BJ (cell line): ENCODE measurements at regions not wholly inside any gene's neighbourhood (a gene's known extent, or its start where the extent isn't known, plus 50 kb on each side); places are given as distances from the start of the nearest gene placed in this dataset.
"Not testable (repeated sequence)": the region's sequence is repeated elsewhere in the genome, so short reads cannot be mapped to it uniquely, and the experiment has no call there.

Source experiments
- CTCF ChIA-PET: fragments of 350-600 bp; formaldehyde crosslinking; extraction: SDS; loops from one replicate; lab custom pipeline; 2021; ENCODE audit warnings: antibody characterized with exemption, inconsistent platforms; lab: Yijun Ruan, JAX
- POLR2A ChIA-PET: fragments of 300-600 bp; sonication (Branson Sonifier 250); formaldehyde crosslinking; extraction: SDS; loops from one replicate; lab custom pipeline; 2021; ENCODE audit warnings: antibody characterized with exemption; lab: Charles Lee
- DNase-seq: peaks from one replicate; pipeline ENCODE4 v3.0.0-alpha.2; 2011; ENCODE audit warnings: low read depth
- H3K27me3 ChIP-seq: 2 replicates; pipeline ENCODE4 v1.6.0; 2011; ENCODE audit warnings: low read length; ENCODE audit not compliant: control insufficient read depth, insufficient read depth
- H3K36me3 ChIP-seq: 2 replicates; pipeline ENCODE4 v1.5.1; 2011; ENCODE audit warnings: low read length; ENCODE audit not compliant: control insufficient read depth, insufficient read depth
- H3K4me3 ChIP-seq: 2 replicates; pipeline ENCODE4 v1.5.1; 2011; ENCODE audit warnings: low read depth, mild to moderate bottlenecking, control low read depth, low read length
- CTCF ChIP-seq: IDR thresholded peaks from 2 replicates; pipeline ENCODE4 v1.5.1; 2011; ENCODE audit warnings: low read depth, mild to moderate bottlenecking, control low read depth, inconsistent platforms, low read length, moderate library complexity; ENCODE audit not compliant: insufficient read depth

DNA sequence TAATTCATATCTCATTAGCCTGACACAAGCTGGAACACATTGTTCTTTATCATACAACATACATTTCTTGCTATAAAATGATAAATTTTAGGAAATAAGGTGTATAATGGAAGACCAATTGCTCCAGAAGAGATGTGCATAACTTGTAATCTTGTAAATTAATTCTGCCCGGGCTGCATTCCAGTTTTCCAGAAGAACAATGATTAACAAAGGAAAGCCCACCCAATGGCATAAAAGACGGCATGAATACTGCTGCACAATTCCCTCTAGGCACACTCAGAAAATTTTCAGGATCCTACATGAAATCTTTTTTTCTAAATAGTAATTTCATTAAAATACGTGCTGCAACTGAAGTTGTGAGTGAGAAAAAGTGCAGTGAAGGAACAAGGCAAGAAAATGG lies 137.4 kb upstream of the KRR1 start:
- TF ChIP-seq CTCF: no peak
- Histone ChIP-seq H3K36me3 (no peaks in the 10 kb centered on the region), H3K27me3 (no peaks in the 10 kb centered on the region), H3K4me3 (no peak overlapping the region)
- DNase-seq: no peak
- CTCF ChIA-PET: interaction anchor here (0.5 to 2.2 kb wide), 2 partner anchors 8 to 684 kb away, joined by 5 read pairs; no protein-coding TSS in a partner anchor
- POLR2A ChIA-PET: no interaction called here

DNA sequence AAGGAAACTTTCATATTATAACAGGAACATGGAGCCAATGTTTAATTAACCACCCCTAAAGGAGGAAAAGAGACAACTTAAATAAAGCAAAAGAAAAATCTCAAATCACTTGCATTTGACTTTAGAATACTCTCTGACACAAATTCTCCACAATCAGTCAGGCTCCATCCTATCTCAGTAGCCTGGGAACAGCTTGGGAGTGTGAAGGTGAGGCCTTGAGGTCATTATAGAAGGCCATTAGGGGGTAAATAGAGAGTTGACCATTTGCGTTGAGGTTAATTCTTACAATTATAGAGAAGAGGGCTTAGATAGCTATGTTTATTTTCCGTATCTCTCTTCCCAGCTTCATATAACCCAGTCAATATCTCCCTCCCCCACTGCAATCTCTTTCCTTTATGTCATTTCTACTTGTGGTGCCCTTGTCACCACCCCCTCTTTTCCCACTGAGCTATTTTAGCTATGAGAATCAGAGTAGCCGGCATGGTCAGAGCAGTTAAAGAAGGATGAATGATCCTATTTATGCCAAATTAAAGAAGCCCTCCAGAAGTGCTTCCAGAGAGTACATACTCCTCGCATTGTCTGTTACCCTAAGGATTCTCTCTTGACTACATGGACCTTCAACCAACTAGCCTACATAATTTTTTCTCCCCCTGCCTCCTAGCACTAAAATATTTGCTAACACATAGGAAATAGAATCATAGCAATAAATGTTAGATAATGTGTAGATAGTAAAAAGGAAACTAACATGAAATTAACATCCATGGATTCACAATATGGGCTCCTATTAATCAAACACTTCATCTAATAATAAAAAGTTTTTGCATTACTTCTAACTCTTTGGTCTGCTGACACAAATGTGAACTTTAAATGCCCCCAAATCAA lies 135.2 kb upstream of the KRR1 start:
- DNase-seq: no peak
- no peaks in the 10 kb centered on the region for H3K36me3 ChIP-seq
- no peaks in the 10 kb centered on the region for H3K27me3 ChIP-seq
- POLR2A ChIA-PET: no interaction called here
- CTCF ChIA-PET: no interaction called here
- TF ChIP-seq CTCF: no peak
- H3K4me3 ChIP-seq: no peak overlapping the region

GRCh38 chr12:75644472-75645072 lies 133.2 kb upstream of the KRR1 start:
- ChIA-PET POLR2A (no interaction called here), CTCF (no interaction called here)
- no peaks in the 10 kb centered on the region for H3K27me3 ChIP-seq
- DNase-seq: no peak
- TF ChIP-seq CTCF: no peak
- no peaks in the 10 kb centered on the region for H3K36me3 ChIP-seq
- no peak overlapping the region for H3K4me3 ChIP-seq

DNA sequence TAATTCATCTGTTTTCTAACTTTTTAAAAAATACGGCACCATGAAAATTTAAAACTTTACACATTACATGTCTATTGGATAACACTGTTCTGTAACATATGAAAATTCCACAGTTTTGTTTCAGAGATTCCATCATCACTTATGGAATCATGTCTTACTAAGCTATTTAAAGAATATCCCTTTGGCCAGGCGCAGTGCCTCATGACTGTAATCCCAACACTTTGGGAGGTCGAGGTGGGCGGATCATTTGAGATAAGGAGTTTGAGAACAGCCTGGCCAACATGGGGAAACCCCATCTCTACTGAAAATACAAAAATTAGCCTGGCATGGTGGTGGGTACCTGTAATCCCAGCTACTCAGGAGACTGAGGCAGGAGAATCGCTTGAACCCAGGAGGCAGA lies 131.7 kb upstream of the KRR1 start:
- DNase-seq, H3K4me3 ChIP-seq, CTCF ChIA-PET, H3K27me3 ChIP-seq, POLR2A ChIA-PET, H3K36me3 ChIP-seq: not testable (repeated sequence)

DNA sequence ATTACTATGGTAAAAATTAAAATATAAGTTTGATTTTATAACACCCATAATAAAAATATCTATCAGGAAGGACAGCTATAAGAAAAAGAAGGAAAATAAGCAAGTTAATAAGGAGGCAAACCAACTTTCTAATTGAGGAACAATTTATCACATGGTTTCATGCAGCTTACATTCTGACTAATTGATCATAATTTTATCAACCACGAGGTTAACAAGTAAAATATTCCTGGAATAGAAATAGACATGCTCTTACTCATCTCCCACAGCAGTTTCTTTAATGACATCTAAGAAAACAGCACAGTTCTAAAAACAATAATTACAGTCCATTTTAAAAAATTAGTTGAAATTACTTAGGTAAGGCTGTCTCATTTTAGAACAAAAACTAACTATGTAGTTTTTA lies 130.8 kb upstream of the KRR1 start:
- no peak overlapping the region for H3K4me3 ChIP-seq
- POLR2A ChIA-PET: no interaction called here
- no peaks in the 10 kb centered on the region for H3K27me3 ChIP-seq
- no peaks in the 10 kb centered on the region for H3K36me3 ChIP-seq
- DNase-seq: no peak
- TF ChIP-seq CTCF: no peak
- CTCF ChIA-PET: interaction anchor here (0.9 kb wide), 1 partner anchor 16 kb away, joined by 4 read pairs; no protein-coding TSS in a partner anchor
